GM12891 (cell line): ENCODE measurements at regions not wholly inside any gene's neighbourhood (a gene's known extent, or its start where the extent isn't known, plus 50 kb on each side); places are given as distances from the start of the nearest gene placed in this dataset.

Experiments
- PAX5 ChIP-seq: IDR thresholded peaks from 2 replicates; pipeline ENCODE4 v1.6.1; 2011; ENCODE audit warnings: low read length, moderate library complexity, mild to moderate bottlenecking; ENCODE audit not compliant: insufficient read depth, severe bottlenecking
- POLR2A ChIP-seq: IDR thresholded peaks from 2 replicates; pipeline ENCODE4 v1.6.1; 2011; ENCODE audit warnings: low read depth, low read length, control low read depth
- POLR2AphosphoS5 ChIP-seq: IDR thresholded peaks from 2 replicates; pipeline ENCODE4 v1.6.1; 2011; ENCODE audit warnings: low read depth, low read length, control low read depth
- SPI1 ChIP-seq: IDR thresholded peaks from 2 replicates; pipeline ENCODE4 v1.6.1; 2011; ENCODE audit warnings: low read depth, low read length, control low read depth
- TAF1 ChIP-seq: IDR thresholded peaks from 2 replicates; pipeline ENCODE4 v1.6.1; 2011; ENCODE audit warnings: low read depth, low read length, control low read depth

GRCh38 chr5:156219483-156220005 lies 107.4 kb upstream of the SGCD start:
- TF ChIP-seq TAF1 (no peak), POLR2A (no peak), SPI1 (no peak), PAX5 (no peak), POLR2AphosphoS5 (no peak)
